NB4 (cell line): ENCODE measurements at regions not wholly inside any gene's neighbourhood (a gene's known extent, or its start where the extent isn't known, plus 50 kb on each side); places are given as distances from the start of the nearest gene placed in this dataset.

ENCODE experiments used
- DNase-seq: peaks from one replicate; pipeline ENCODE4 v3.0.0; 2010; ENCODE audit warnings: low read depth
- H3K4me3 ChIP-seq: one replicate; pipeline ENCODE4 v1.5.1; 2011; ENCODE audit warnings: mild to moderate bottlenecking, low read depth, low read length, moderate library complexity
- MYC ChIP-seq: IDR thresholded peaks from 2 replicates; pipeline ENCODE4 v1.6.1; 2011; ENCODE audit warnings: low read depth, low read length
- POLR2A ChIP-seq: IDR thresholded peaks from 2 replicates; pipeline ENCODE4 v1.6.1; 2011; ENCODE audit warnings: mild to moderate bottlenecking; ENCODE audit not compliant: insufficient read length; ENCODE audit errors: extremely low read depth
- TF ChIP-seq, protein P1 (sequence below): IDR thresholded peaks from 2 replicates; pipeline ENCODE4 v1.6.1; 2011; ENCODE audit warnings: low read depth, low read length
- TF ChIP-seq, protein P2 (sequence below): IDR thresholded peaks from one replicate; pipeline ENCODE4 v1.5.1; 2012; ENCODE audit warnings: low read depth, low read length

DNA sequence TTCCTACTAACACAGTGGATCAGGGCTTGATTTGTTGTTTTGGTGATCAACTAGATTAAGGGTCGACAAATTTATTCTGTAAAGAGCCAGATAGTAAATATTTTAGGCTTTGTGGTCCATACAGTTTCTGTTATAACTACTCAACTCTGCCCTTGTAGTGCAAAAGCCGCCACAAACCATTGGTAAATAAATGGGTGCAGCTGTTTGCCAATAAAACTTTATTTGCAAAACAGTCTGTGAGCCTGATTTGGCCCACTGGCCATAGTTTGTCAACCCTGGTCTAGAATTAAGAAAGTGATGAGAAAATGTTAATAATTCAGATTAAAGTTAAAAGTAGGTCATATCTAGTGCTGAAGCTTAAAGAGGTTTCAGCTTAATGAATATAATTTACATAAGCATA, 84.0 kb upstream of the TRIM2 start:
- no peak for DNase-seq
- H3K4me3 ChIP-seq: no peak overlapping the region
- TF ChIP-seq MYC (no peak), POLR2A (no peak)
- TF ChIP-seq, protein P1, sequence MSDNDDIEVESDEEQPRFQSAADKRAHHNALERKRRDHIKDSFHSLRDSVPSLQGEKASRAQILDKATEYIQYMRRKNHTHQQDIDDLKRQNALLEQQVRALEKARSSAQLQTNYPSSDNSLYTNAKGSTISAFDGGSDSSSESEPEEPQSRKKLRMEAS: no peak
- TF ChIP-seq, protein P2, sequence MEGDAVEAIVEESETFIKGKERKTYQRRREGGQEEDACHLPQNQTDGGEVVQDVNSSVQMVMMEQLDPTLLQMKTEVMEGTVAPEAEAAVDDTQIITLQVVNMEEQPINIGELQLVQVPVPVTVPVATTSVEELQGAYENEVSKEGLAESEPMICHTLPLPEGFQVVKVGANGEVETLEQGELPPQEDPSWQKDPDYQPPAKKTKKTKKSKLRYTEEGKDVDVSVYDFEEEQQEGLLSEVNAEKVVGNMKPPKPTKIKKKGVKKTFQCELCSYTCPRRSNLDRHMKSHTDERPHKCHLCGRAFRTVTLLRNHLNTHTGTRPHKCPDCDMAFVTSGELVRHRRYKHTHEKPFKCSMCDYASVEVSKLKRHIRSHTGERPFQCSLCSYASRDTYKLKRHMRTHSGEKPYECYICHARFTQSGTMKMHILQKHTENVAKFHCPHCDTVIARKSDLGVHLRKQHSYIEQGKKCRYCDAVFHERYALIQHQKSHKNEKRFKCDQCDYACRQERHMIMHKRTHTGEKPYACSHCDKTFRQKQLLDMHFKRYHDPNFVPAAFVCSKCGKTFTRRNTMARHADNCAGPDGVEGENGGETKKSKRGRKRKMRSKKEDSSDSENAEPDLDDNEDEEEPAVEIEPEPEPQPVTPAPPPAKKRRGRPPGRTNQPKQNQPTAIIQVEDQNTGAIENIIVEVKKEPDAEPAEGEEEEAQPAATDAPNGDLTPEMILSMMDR: no peak

DNA sequence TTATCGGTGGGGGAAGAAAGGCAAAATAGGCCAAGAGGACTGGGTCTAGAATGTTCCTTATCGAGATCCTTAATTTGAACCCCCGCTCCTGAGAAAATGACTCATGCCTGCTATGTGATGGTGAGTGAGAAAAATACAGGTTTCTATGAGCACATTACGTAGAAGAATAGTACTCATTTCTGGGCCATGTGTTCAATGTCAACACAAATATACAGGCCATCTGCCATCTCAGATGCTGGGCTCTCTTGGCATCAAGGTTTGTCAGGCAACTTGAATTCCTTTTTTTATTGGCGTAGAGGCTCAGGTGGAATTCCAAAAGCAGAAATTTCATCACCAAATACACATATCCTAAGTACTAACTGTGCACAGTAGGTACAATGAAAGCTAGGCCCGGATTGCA, 81.4 kb upstream of the TRIM2 start:
- no peak for TF ChIP-seq POLR2A
- TF ChIP-seq, protein P2: no peak
- TF ChIP-seq, protein P1: no peak
- TF ChIP-seq MYC: no peak
- no peak for DNase-seq
- H3K4me3 ChIP-seq: no peak overlapping the region

DNA sequence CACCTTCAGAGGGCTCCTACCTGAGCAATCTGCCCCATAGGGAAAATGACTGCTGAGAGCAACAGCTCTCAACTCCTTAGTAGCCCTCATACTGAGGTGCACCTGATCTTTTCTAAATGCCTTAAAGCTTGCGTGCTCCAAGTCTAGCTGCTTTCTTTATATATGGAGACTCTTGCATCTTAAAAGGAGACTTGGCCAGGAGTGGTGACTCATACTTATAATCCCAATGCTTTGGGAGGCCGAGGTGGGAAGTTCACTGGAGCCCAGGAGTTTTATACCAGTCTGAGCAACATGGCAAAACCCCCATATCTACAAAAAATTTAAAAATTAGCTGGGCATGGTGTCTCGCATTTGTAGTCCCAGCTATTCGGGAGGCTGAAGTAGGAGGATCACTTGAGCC, 78.1 kb upstream of the TRIM2 start:
- H3K4me3 ChIP-seq: no peak overlapping the region
- DNase-seq: no peak
- TF ChIP-seq MYC (no peak), POLR2A (no peak)
- TF ChIP-seq, protein P1: no peak
- TF ChIP-seq, protein P2: no peak

DNA sequence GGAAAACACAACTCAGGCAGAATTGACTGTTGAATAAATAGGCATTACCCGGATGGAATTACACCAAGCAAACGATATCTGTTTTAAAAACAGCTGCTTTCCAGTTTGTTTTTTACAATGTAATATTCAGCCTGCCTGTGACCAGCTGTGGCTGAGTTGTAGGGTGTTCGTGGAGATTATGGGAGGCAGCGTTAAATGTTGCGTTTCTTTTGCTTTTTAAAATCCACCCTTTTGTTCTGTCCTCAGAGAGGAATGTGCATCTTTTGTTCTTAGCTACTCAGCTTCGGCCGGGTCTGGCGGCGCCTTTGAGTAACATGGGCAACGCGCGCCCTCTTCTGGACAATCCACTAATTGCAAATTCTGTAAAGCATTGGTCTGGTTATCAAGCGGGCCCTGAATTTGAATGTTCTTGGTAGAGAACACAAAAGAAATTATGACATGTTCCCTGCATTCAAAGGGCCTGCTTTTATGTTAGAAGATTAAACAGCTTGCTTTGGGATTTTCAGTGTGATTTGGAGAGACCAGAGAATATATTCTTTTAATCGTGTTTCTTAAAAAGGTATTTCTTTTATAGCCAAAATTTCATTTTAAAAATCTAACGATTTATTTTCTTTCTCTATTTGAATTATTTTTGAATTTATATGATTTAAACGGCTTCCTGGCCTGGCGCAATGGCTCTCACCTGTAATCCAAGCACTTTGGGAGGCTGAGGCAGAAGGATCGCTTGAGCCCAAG, 76.3 kb upstream of the TRIM2 start:
- no peak for TF ChIP-seq POLR2A
- TF ChIP-seq, protein P2: peak; percentile 59
- TF ChIP-seq, protein P1: no peak
- peak; percentile 79 for DNase-seq
- H3K4me3 ChIP-seq: no peak overlapping the region

DNA sequence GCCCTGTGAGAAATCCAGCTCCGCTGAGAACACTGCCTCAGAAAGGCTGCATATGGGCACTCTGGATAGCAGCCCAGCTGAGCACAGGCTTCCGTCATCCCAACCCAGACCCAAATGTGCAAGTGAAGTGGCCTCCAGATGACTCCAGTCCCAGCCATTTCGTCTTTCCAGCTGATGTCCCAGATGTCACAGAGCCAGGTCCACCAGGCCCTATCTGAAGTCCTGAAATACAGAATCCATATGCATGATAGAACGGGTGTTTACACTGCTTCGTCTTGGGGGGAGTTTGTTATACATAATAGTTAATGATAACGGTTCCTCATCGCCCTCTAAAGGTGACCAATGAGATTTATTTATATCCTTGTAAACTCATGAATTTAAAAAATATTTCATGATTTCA, 72.6 kb upstream of the TRIM2 start:
- no peak overlapping the region for H3K4me3 ChIP-seq
- TF ChIP-seq, protein P2: no peak
- TF ChIP-seq, protein P1: no peak
- TF ChIP-seq POLR2A (no peak), MYC (no peak)
- DNase-seq: no peak

DNA sequence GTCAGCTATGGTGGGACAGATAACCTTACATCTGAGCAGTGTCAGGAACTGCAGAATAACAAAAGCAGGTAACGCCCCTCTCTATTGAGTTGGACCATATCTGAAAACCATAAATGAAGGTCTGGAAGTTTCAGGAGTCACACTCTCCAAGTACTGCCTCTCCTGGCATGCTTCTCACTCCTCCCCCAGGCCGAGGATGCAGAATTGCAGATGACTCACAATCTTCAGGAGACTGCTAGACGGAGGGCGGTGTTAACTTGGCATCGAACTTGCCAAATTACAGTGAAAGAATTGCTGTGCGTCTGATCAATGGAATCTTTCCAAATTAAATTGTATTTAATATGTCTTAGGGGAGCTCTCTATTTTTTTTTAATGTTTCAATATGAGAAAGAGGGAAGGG, 67.1 kb upstream of the TRIM2 start:
- TF ChIP-seq POLR2A (no peak), MYC (no peak)
- TF ChIP-seq, protein P1: no peak
- TF ChIP-seq, protein P2: no peak
- H3K4me3 ChIP-seq: no peak overlapping the region
- peak; percentile 27 for DNase-seq
